Ectodermal cell (in vitro differentiated cells): ENCODE measurements at regions not wholly inside any gene's neighbourhood (a gene's known extent, or its start where the extent isn't known, plus 50 kb on each side); places are given as distances from the start of the nearest gene placed in this dataset.
"Not testable (repeated sequence)": the region's sequence is repeated elsewhere in the genome, so short reads cannot be mapped to it uniquely, and the experiment has no call there.

ENCODE experiments used
- H3K27ac ChIP-seq: 2 replicates; pipeline ENCODE4 v1.7.0; 2013; ENCODE audit warnings: mild to moderate bottlenecking, low read depth, low read length; ENCODE audit not compliant: insufficient read depth, poor library complexity, severe bottlenecking
- H3K27me3 ChIP-seq: 2 replicates; pipeline ENCODE4 v1.7.0; 2013; ENCODE audit warnings: mild to moderate bottlenecking, low read length; ENCODE audit not compliant: insufficient read depth, control insufficient read depth, poor library complexity, severe bottlenecking
- H3K36me3 ChIP-seq: one replicate; pipeline ENCODE4 v1.7.0; 2013; ENCODE audit warnings: low read length; ENCODE audit not compliant: control insufficient read depth, insufficient read depth
- H3K4me1 ChIP-seq: one replicate; pipeline ENCODE4 v1.7.0; 2013; ENCODE audit warnings: low read length; ENCODE audit not compliant: control insufficient read depth, insufficient read depth
- H3K4me3 ChIP-seq: 2 replicates; pipeline ENCODE4 v1.7.0; 2013; ENCODE audit warnings: low read depth, low read length, control low read depth; ENCODE audit not compliant: insufficient read depth
- H3K9me3 ChIP-seq: 2 replicates; pipeline ENCODE4 v1.7.0; 2013; ENCODE audit warnings: mild to moderate bottlenecking, low read length, moderate library complexity; ENCODE audit not compliant: control insufficient read depth
- WGBS, 2 experiments: methylation state at CpG; one replicate each; pipeline ENCODE4 v1.1.7; 2013; ENCODE audit warnings: missing lambda C conversion rate in 2 of 2; 5-methylcytosine and 5-hydroxymethylcytosine counted together

DNA sequence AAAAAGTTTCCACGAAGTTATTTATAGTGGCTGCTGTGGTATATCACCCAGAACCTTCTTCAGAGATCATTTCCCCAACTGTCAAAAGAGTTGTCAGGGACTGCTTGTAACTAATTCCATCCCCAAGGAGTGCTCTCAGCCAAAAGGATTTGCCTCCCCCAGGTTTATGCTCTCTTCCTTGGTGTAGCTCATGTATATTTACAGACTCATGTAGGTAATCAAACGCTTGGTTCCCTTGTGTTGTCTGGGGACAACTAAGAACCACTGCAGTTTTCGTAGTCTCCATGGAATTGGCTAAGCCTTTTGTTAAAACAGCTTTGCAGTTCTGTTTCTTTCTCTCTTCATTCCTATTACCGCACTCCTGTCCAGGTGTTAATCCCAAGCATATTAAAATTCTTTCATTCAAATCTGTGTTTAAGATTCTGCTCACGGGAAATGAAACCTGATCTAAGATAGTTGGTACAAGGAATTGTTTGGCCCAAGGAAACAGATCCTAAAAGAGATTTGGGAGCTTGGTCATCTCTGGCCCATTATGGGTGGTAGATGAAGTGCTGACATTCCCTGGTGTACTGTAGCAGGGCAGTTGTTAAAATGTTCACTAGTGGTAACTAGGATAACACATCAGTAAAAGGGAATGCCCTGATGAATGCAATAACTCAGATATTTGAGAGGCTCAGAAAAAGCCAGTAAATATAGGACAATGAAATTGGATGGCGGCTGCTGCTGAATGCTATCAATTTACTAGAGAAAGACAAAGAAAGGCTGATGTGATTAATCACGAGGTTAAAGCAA, 361.3 kb upstream of the GBE1 start:
- no peak overlapping the region for H3K27ac ChIP-seq
- no peak overlapping the region for H3K4me3 ChIP-seq
- no peaks in the 10 kb centered on the region for H3K9me3 ChIP-seq
- H3K36me3 ChIP-seq: no peaks in the 10 kb centered on the region
- 91 to 96% methylated on average over 7 of the region's 7 CpGs for WGBS, 2 experiments
- H3K4me1 ChIP-seq: no peaks in the 10 kb centered on the region
- no peaks in the 10 kb centered on the region for H3K27me3 ChIP-seq

DNA sequence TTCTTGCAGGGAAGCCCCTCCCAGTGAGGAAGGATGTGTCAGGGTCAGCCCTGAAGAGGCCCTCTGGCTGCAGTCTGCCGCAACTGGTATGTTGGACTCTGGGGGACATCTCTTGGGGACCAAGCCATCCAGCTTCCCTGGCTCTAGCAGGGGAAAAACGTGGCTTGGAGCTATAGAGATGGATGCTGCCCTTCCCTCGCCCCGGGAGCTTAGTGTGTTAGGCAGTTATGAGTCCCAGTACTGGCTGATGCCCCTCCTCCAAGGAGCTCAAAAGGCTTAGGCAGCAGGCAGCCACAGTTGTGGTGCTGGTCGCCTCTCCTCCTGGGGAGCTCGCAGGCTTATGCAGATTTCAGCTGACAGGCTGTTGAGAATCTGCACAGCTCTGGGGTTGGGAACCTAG, 353.1 kb upstream of the GBE1 start:
- Histone ChIP-seq H3K9me3 (no peaks in the 10 kb centered on the region), H3K4me1 (no peaks in the 10 kb centered on the region), H3K27me3 (no peaks in the 10 kb centered on the region), H3K36me3 (no peaks in the 10 kb centered on the region), H3K4me3 (no peak overlapping the region), H3K27ac (no peak overlapping the region)
- WGBS, 2 experiments: 81 to 82% methylated on average over 6 of the region's 6 CpGs

GRCh38 chr3:82110721-82111120, 349.3 kb upstream of the GBE1 start:
- WGBS, 2 experiments: 93 to 94% methylated on average over 14 of the region's 14 CpGs
- H3K9me3 ChIP-seq, H3K4me3 ChIP-seq, H3K27me3 ChIP-seq, H3K27ac ChIP-seq, H3K4me1 ChIP-seq, H3K36me3 ChIP-seq: not testable (repeated sequence)

- Histone ChIP-seq H3K4me3 (no peak overlapping the region), H3K36me3 (no peaks in the 10 kb centered on the region), H3K27ac (no peak overlapping the region), H3K27me3 (no peaks in the 10 kb centered on the region), H3K4me1 (no peaks in the 10 kb centered on the region), H3K9me3 (no peaks in the 10 kb centered on the region)
- 86% methylated on average over 1 of the region's 1 CpG; no CpG with 5 or more reads in 1 of the 2 experiments for WGBS, 2 experiments
Observed at GRCh38 chr3:82103241-82103640, 341.8 kb upstream of the GBE1 start.

GRCh38 chr3:82100378-82100777, 338.9 kb upstream of the GBE1 start:
- no peaks in the 10 kb centered on the region for H3K9me3 ChIP-seq
- no peak overlapping the region for H3K27ac ChIP-seq
- H3K4me3 ChIP-seq: no peak overlapping the region
- H3K4me1 ChIP-seq: no peaks in the 10 kb centered on the region
- 88 to 94% methylated on average over 2 to 3 of the region's 3 CpGs for WGBS, 2 experiments
- H3K27me3 ChIP-seq: no peaks in the 10 kb centered on the region
- H3K36me3 ChIP-seq: no peaks in the 10 kb centered on the region

DNA sequence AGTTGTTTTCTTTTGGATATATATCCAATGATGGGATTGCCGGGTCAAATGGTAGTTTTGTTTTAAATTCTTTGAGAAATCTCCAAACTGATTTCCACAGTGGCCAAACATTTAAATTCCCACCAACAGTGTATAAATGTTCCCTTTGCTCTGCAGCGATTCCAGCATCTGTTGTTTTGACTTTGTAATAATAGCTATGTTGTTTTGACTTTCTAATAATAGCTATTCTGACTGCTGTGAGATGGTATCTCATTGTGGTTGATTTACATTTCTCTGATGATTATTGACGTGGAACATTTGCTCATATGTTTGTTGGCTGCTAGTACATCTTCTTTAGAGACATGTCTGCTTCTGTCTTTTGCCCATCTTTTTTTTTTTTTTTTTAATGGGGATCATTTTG, 332.2 kb upstream of the GBE1 start:
- H3K27me3 ChIP-seq: no peaks in the 10 kb centered on the region
- 90 to 94% methylated on average over 3 of the region's 3 CpGs for WGBS, 2 experiments

DNA sequence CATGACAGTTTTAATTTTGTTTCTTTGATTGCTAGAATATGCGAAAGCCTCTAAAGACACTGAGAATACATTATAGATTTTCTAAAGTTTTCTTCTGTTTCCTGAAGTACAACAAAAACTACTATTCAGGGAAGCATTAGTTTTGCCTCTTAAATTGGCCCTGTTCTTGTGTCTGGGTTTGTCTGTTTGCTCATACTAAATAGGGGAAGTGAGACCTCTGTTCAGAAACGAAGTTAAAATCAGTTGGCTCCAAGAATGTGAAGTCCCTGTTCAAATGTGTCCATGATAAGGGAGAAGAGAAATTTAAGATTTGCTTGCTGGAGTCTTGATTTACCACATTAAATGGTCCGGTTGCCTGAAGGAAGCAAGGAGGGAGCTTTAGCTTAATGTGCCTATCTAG, 327.3 kb upstream of the GBE1 start:
- WGBS, 2 experiments: 94 to 95% methylated on average over 2 to 3 of the region's 3 CpGs
- Histone ChIP-seq H3K4me1 (no peaks in the 10 kb centered on the region), H3K27me3 (no peaks in the 10 kb centered on the region), H3K4me3 (no peak overlapping the region), H3K36me3 (no peaks in the 10 kb centered on the region), H3K9me3 (no peaks in the 10 kb centered on the region), H3K27ac (no peak overlapping the region)

More for the DNA sequence above, 332.2 kb upstream of the GBE1 start:
- Histone ChIP-seq H3K36me3 (no peaks in the 10 kb centered on the region), H3K9me3 (no peaks in the 10 kb centered on the region), H3K27ac (no peak overlapping the region), H3K4me3 (no peak overlapping the region), H3K4me1 (no peaks in the 10 kb centered on the region)

DNA sequence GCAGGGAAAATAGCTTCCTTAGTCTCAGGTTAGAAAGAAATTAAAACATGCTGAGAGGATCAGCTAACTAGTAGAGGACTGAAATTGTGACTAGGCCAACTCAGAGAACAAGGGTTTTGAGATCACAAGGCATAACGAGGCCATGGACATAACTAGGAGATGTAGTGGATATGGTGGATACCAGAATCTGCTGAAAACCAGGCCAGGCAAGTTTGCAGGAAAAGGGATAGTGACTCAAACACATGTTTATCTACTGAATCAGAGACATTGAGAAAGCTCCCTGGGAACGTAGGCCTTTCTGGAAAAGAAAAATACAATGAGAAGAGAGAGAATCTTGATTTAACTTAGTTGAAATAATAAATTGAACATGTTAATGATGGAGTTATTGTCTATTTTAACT, 326.5 kb upstream of the GBE1 start:
- no peak overlapping the region for H3K27ac ChIP-seq

DNA sequence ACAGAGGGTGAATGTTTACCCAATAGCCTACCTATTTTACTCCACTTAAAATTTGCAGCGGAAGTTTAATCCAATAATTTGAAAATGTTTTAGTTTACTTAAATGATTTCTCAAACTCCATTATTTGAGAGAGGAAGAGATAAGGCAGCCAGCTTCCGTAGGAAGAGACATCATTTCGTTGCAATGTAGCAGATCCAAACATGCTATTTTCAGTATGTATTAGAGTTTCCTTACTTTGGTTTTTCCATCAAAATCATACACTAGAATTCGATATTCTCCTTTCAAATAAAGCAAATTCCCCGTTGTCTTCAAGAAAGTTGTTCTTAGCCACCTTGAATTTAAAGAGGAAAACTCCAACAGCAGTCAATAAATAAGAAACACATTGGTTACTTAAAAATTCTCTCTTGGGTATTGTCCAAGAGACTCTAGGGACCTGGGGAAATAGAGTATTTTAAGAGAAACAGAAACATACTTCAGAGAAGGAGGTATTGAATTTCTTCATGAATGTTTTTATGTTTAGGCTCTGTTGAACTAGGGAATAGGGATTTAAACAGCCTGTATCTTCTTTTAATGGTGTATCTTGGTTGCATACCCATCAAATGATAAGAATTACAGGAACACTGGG, 324.5 kb upstream of the GBE1 start:
- Histone ChIP-seq H3K4me3 (no peak overlapping the region), H3K27me3 (no peaks in the 10 kb centered on the region)
- WGBS, 2 experiments: 88 to 89% methylated on average over 4 of the region's 5 CpGs

More for the DNA sequence above, 326.5 kb upstream of the GBE1 start:
- no peaks in the 10 kb centered on the region for H3K27me3 ChIP-seq
- no peaks in the 10 kb centered on the region for H3K4me1 ChIP-seq
- no peak overlapping the region for H3K4me3 ChIP-seq
- H3K36me3 ChIP-seq: no peaks in the 10 kb centered on the region
- 82 to 89% methylated on average over 2 of the region's 2 CpGs for WGBS, 2 experiments
- no peaks in the 10 kb centered on the region for H3K9me3 ChIP-seq

GRCh38 chr3:82085356-82085755, 323.9 kb upstream of the GBE1 start:
- H3K4me3 ChIP-seq: no peak overlapping the region
- no peaks in the 10 kb centered on the region for H3K27me3 ChIP-seq
- 74 to 75% methylated on average over 1 to 3 of the region's 3 CpGs for WGBS, 2 experiments
- H3K4me1 ChIP-seq: no peaks in the 10 kb centered on the region
- H3K9me3 ChIP-seq: no peaks in the 10 kb centered on the region
- no peaks in the 10 kb centered on the region for H3K36me3 ChIP-seq
- no peak overlapping the region for H3K27ac ChIP-seq

More for the DNA sequence above, 324.5 kb upstream of the GBE1 start:
- no peak overlapping the region for H3K27ac ChIP-seq
- no peaks in the 10 kb centered on the region for H3K9me3 ChIP-seq
- H3K36me3 ChIP-seq: no peaks in the 10 kb centered on the region
- no peaks in the 10 kb centered on the region for H3K4me1 ChIP-seq
